GM12878 (cell line): ENCODE measurements at regions not wholly inside any gene's neighbourhood (a gene's known extent, or its start where the extent isn't known, plus 50 kb on each side); places are given as distances from the start of the nearest gene placed in this dataset.

Experiments
- ATF7 ChIP-seq: fragments of 450-650 bp; IDR thresholded peaks from 2 replicates; pipeline ENCODE4 v1.6.1; 2016; ENCODE audit warnings: low read depth, mild to moderate bottlenecking
- BCLAF1 ChIP-seq: fragments of 450-650 bp; IDR thresholded peaks from 2 replicates; pipeline ENCODE4 v1.6.1; 2017; ENCODE audit warnings: antibody characterized with exemption, mild to moderate bottlenecking, moderate library complexity
- BHLHE40 ChIP-seq, 2 experiments: fragments of 450-650 bp in 1 of 2; IDR thresholded peaks; 2 replicates each; pipeline ENCODE4 v1.6.1; 2011 to 2017; ENCODE audit warnings: low read depth in 2 of 2, borderline replicate concordance in 1 of 2, improper control_type of control experiment in 1 of 2, low read length in 1 of 2, mild to moderate bottlenecking in 1 of 2
- CBX5 ChIP-seq: sonication (generic); IDR thresholded peaks from 2 replicates; pipeline ENCODE4 v1.6.1; 2016; ENCODE audit warnings: low read depth, moderate library complexity, mild to moderate bottlenecking, inconsistent platforms
- EZH2 ChIP-seq: IDR thresholded peaks from 2 replicates; pipeline ENCODE4 v1.6.1; 2012; ENCODE audit warnings: low read depth, mild to moderate bottlenecking, control low read depth, inconsistent platforms, low read length, borderline replicate concordance; ENCODE audit not compliant: control insufficient read depth
- HDGF ChIP-seq: fragments of 450-650 bp; IDR thresholded peaks from 2 replicates; pipeline ENCODE4 v1.6.1; 2016; ENCODE audit warnings: antibody characterized with exemption
- MLLT1 ChIP-seq: fragments of 450-650 bp; IDR thresholded peaks from 2 replicates; pipeline ENCODE4 v1.6.1; 2016; ENCODE audit warnings: mild to moderate bottlenecking
- NRF1 ChIP-seq: conservative IDR thresholded peaks from 2 replicates; pipeline ENCODE4 v1.6.1; 2011; ENCODE audit warnings: mild to moderate bottlenecking, low read depth, low read length, improper control_type of control experiment
- PBX3 ChIP-seq: IDR thresholded peaks from 2 replicates; pipeline ENCODE4 v1.6.1; 2011; ENCODE audit warnings: mild to moderate bottlenecking, low read depth, low read length, moderate library complexity; ENCODE audit not compliant: insufficient replicate concordance
- RAD21 ChIP-seq: IDR thresholded peaks from 2 replicates; pipeline ENCODE4 v1.6.1; 2011; ENCODE audit warnings: mild to moderate bottlenecking, low read depth, low read length, moderate library complexity; ENCODE audit not compliant: insufficient read depth
- REST ChIP-seq: IDR thresholded peaks from 2 replicates; pipeline ENCODE4 v1.6.1; 2012; ENCODE audit warnings: mild to moderate bottlenecking, low read depth, low read length
- SRF ChIP-seq, 2 experiments: IDR thresholded peaks; 2 replicates each; pipeline ENCODE4 v1.6.1; 2011; ENCODE audit warnings: low read depth in 2 of 2, low read length in 2 of 2, mild to moderate bottlenecking in 1 of 2, moderate library complexity in 1 of 2
- ZNF592 ChIP-seq: fragments of 450-650 bp; IDR thresholded peaks from 2 replicates; pipeline ENCODE4 v1.6.1; 2017; ENCODE audit warnings: mild to moderate bottlenecking, moderate library complexity

- TF ChIP-seq BCLAF1 (no peak), ATF7 (no peak), HDGF (no peak), BHLHE40 (IDR thresholded peaks at IDR 0.05; ENCODE audit: borderline replicate concordance in 1 of 2, low read depth in 2 of 2, low read length in 1 of 2) (no peak), EZH2 (no peak), REST (no peak), MLLT1 (no peak), NRF1 (no peak), RAD21 (no peak), CBX5 (peak; percentile 66; the same call in 1 of the 2 replicates), ZNF592 (no peak), PBX3 (no peak), SRF (IDR thresholded peaks at IDR 0.05; ENCODE audit: low read depth in 2 of 2, low read length in 2 of 2) (no peak)
Observed at GRCh38 chr10:5583525-5584175, 58.9 kb downstream of the CALML3 start (continued).
